AG09319 (cell line): ENCODE measurements at regions not wholly inside any gene's neighbourhood (a gene's known extent, or its start where the extent isn't known, plus 50 kb on each side); places are given as distances from the start of the nearest gene placed in this dataset.

Experiments
- DNase-seq: peaks from one replicate; pipeline ENCODE4 v3.0.0-alpha.2; 2010; ENCODE audit warnings: low read depth; ENCODE audit errors: extremely low read depth
- CTCF ChIP-seq: IDR thresholded peaks from 2 replicates; pipeline ENCODE4 v1.5.1; 2011; ENCODE audit warnings: low read depth, mild to moderate bottlenecking, inconsistent platforms, low read length, moderate library complexity

- no peak for TF ChIP-seq CTCF
- DNase-seq: no peak
Measured at GRCh38 chr22:26974914-26975803, 317.8 kb downstream of the MIAT start.

GRCh38 chr22:26975865-26976264 is 318.5 kb downstream of the MIAT start:
- DNase-seq: no peak
- no peak for TF ChIP-seq CTCF

GRCh38 chr22:26977741-26978376 is 320.5 kb downstream of the MIAT start:
- TF ChIP-seq CTCF: no peak
- DNase-seq: no peak

- no peak for TF ChIP-seq CTCF
- DNase-seq: no peak
Measured at GRCh38 chr22:26979294-26979693, 321.9 kb downstream of the MIAT start.

- no peak for DNase-seq
- TF ChIP-seq CTCF: no peak
Measured at GRCh38 chr22:26981111-26981510, 323.7 kb downstream of the MIAT start.

- no peak for TF ChIP-seq CTCF
Measured at GRCh38 chr22:26981541-26981940, 324.2 kb downstream of the MIAT start.

GRCh38 chr22:26983311-26983710 is 325.9 kb downstream of the MIAT start:
- TF ChIP-seq CTCF: no peak
- DNase-seq: no peak

More at GRCh38 chr22:26981541-26981940, 324.2 kb downstream of the MIAT start:
- no peak for DNase-seq
